SH-SY5Y (cell line): ENCODE measurements at regions not wholly inside any gene's neighbourhood (a gene's known extent, or its start where the extent isn't known, plus 50 kb on each side); places are given as distances from the start of the nearest gene placed in this dataset.

Experiments
- GATA2 ChIP-seq: IDR thresholded peaks from 2 replicates; pipeline ENCODE4 v1.6.1; 2011; ENCODE audit warnings: mild to moderate bottlenecking, low read depth, low read length
- GATA3 ChIP-seq: IDR thresholded peaks from 2 replicates; pipeline ENCODE4 v1.6.1; 2011; ENCODE audit warnings: low read depth, mild to moderate bottlenecking, low read length, moderate library complexity

DNA sequence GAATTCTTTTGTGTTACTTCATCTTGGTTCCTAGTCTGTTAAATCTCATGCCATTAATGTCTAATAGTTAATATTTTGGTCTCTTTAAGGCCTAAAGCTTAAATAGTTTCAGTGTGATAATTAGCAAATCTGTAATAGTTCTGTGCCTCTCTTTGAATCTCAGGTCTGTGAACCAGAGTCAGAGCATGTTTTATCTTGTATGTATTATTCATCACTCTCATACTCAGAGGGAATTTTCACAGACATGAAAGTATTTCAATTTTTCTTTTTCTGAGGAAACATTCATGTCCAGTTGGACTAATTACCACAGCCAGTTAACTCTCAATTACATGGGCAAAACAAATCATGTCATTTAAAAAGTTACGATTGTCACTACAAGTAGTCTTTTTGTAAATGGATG, 931.9 kb upstream of the SLC39A10 start:
- TF ChIP-seq GATA2: no peak
- TF ChIP-seq GATA3: no peak
